ENCODE measurements at regions not wholly inside any gene's neighbourhood (a gene's known extent, or its start where the extent isn't known, plus 50 kb on each side); places are given as distances from the start of the nearest gene placed in this dataset.

GRCh38 chr12:58082996-58083395 is 141.6 kb downstream of the ATP23 start:
- Histone ChIP-seq H3K36me3 (ENCODE audit: control insufficient read depth, insufficient read depth, low read length) (no peaks in the 10 kb centered on the region), H3K27me3 (ENCODE audit: control insufficient read depth, insufficient read depth, low read length) (no peaks in the 10 kb centered on the region), H3K27ac (ENCODE audit: low read length) (no peak overlapping the region), H3K9me3 (ENCODE audit: control insufficient read depth, insufficient read depth, low read depth, low read length) (no peaks in the 10 kb centered on the region), H3K4me3 (ENCODE audit: low read depth in 2 of 2, low read length in 2 of 2) (no peak overlapping the region), H3K4me1 (ENCODE audit: control insufficient read depth, insufficient read depth, low read length) (no peaks in the 10 kb centered on the region)
- DNase-seq (ENCODE audit: low read depth, low spot score) (no peak), ATAC-seq (no peak)
- ChIA-PET CTCF (no interaction called here), POLR2A (interaction anchor here (0.6 kb wide), 1 partner anchor 129 kb away, joined by 6 read pairs; no protein-coding TSS in a partner anchor)
- TF ChIP-seq POLR2AphosphoS5 (IDR thresholded peaks at IDR 0.05; ENCODE audit: low read depth, low read length), result no peak
- no peak for TF ChIP-seq REST (IDR thresholded peaks at IDR 0.05; ENCODE audit: insufficient read depth in 1 of 2, low read depth in 2 of 2, low read length in 1 of 2)
- TF ChIP-seq SIN3A (IDR thresholded peaks at IDR 0.05; ENCODE audit: borderline replicate concordance, insufficient read depth, low read depth, low read length), result no peak
- intact Hi-C loops (cut with micrococcal nuclease; ENCODE audit: unreplicated experiment), result no loop called here
- in situ Hi-C loops (cut with HindIII; ENCODE audit: low pct_unique_long_range_greater_than_20kb, low sequenced_read_pairs), result no loop called here
- no TSS peak for BruUV-seq (replicated peaks)

- in situ Hi-C loops (cut with HindIII; ENCODE audit: low pct_unique_long_range_greater_than_20kb, low sequenced_read_pairs), result no loop called here
- POLR2A ChIA-PET, result no interaction called here
These were observed 144.6 kb downstream of the ATP23 start for GRCh38 chr12:58086006-58086405.

More at GRCh38 chr12:58086006-58086405, 144.6 kb downstream of the ATP23 start:
- no peaks in the 10 kb centered on the region for H3K4me1 ChIP-seq (ENCODE audit: control insufficient read depth, insufficient read depth, low read length)
- CTCF ChIA-PET, result no interaction called here
- intact Hi-C loops (cut with micrococcal nuclease; ENCODE audit: unreplicated experiment), result no loop called here
- no peaks in the 10 kb centered on the region for H3K27me3 ChIP-seq (ENCODE audit: control insufficient read depth, insufficient read depth, low read length)
- DNase-seq (ENCODE audit: low read depth, low spot score) (no peak), ATAC-seq (no peak)
- no peaks in the 10 kb centered on the region for H3K36me3 ChIP-seq (ENCODE audit: control insufficient read depth, insufficient read depth, low read length)
- H3K27ac ChIP-seq (ENCODE audit: low read length), result no peak overlapping the region
- H3K9me3 ChIP-seq (ENCODE audit: control insufficient read depth, insufficient read depth, low read depth, low read length), result no peaks in the 10 kb centered on the region
- BruUV-seq (replicated peaks), result no TSS peak
- H3K4me3 ChIP-seq (ENCODE audit: low read depth in 2 of 2, low read length in 2 of 2), result no peak overlapping the region
- no peak for TF ChIP-seq REST (IDR thresholded peaks at IDR 0.05; ENCODE audit: insufficient read depth in 1 of 2, low read depth in 2 of 2, low read length in 1 of 2)

Data from Panc1 (cell line).